Cardiac muscle cell (in vitro differentiated cells and primary cell): ENCODE measurements at regions not wholly inside any gene's neighbourhood (a gene's known extent, or its start where the extent isn't known, plus 50 kb on each side); places are given as distances from the start of the nearest gene placed in this dataset.
A peak's percentile ranks its signal among the peaks of the same experiment; 100 is the strongest.

ENCODE experiments used
- DNase-seq, 2 donors: peaks; one replicate each; pipeline versions ENCODE4 v3.0.0 to v3.0.0-alpha.2; 2010 to 2017; ENCODE audit warnings: low read depth in 1 of 2, low spot score in 1 of 2
- H3K27ac ChIP-seq: fragments of 200-600 bp; sonication (generic); 2 replicates; pipeline ENCODE4 v1.5.1; 2016
- H3K27me3 ChIP-seq: fragments of 200-600 bp; sonication (generic); 2 replicates; pipeline ENCODE4 v1.6.0; 2016; ENCODE audit warnings: control low read depth
- H3K36me3 ChIP-seq: fragments of 200-600 bp; sonication (generic); 2 replicates; pipeline ENCODE4 v1.5.1; 2016; ENCODE audit warnings: control low read depth
- H3K4me1 ChIP-seq: fragments of 200-600 bp; sonication (generic); 2 replicates; pipeline ENCODE4 v1.8.1; 2017; ENCODE audit warnings: low read depth, mild to moderate bottlenecking, mixed run types
- H3K4me3 ChIP-seq: fragments of 200-600 bp; sonication (generic); 2 replicates; pipeline ENCODE4 v1.5.1; 2016; ENCODE audit warnings: mild to moderate bottlenecking
- H3K9me3 ChIP-seq: fragments of 200-600 bp; sonication (generic); 2 replicates; pipeline ENCODE4 v1.5.1; 2017; ENCODE audit warnings: low read depth, mild to moderate bottlenecking, control low read depth
- CTCF ChIP-seq: IDR thresholded peaks from 2 replicates; pipeline ENCODE4 v1.5.1; 2012; ENCODE audit warnings: low read depth, mild to moderate bottlenecking, low read length

GRCh38 chr6:21769968-21770367 is 176.4 kb downstream of the SOX4 start:
- H3K9me3 ChIP-seq = no peaks in the 10 kb centered on the region
- H3K4me3 ChIP-seq = no peak overlapping the region
- H3K36me3 ChIP-seq = no peaks in the 10 kb centered on the region
- peaks cover 36% of the 10 kb centered on the region for H3K4me1 ChIP-seq
- DNase-seq = no peak
- no peak for TF ChIP-seq CTCF
- no peaks in the 10 kb centered on the region for H3K27me3 ChIP-seq
- peak overlapping the region; percentile 79 for H3K27ac ChIP-seq

- Histone ChIP-seq H3K4me1 (peaks cover 36% of the 10 kb centered on the region), H3K27ac (no peak overlapping the region), H3K36me3 (no peaks in the 10 kb centered on the region), H3K4me3 (no peak overlapping the region), H3K27me3 (no peaks in the 10 kb centered on the region), H3K9me3 (no peaks in the 10 kb centered on the region)
- TF ChIP-seq CTCF = no peak
- peak in 1 of 2 donors; percentile 43 for DNase-seq
Observed at GRCh38 chr6:21771626-21772320, 178.2 kb downstream of the SOX4 start.

GRCh38 chr6:21772477-21772876 is 178.9 kb downstream of the SOX4 start:
- no peak for DNase-seq
- H3K27me3 ChIP-seq = no peaks in the 10 kb centered on the region
- H3K27ac ChIP-seq = no peak overlapping the region
- H3K4me1 ChIP-seq = peaks cover 36% of the 10 kb centered on the region
- H3K36me3 ChIP-seq = no peaks in the 10 kb centered on the region
- H3K4me3 ChIP-seq = no peak overlapping the region
- H3K9me3 ChIP-seq = no peaks in the 10 kb centered on the region
- TF ChIP-seq CTCF = no peak

GRCh38 chr6:21772884-21773575 is 179.5 kb downstream of the SOX4 start:
- no peaks in the 10 kb centered on the region for H3K9me3 ChIP-seq
- no peak overlapping the region for H3K4me3 ChIP-seq
- H3K27ac ChIP-seq = peak overlapping the region; percentile 14
- no peak for DNase-seq
- no peaks in the 10 kb centered on the region for H3K36me3 ChIP-seq
- peaks cover 36% of the 10 kb centered on the region for H3K4me1 ChIP-seq
- no peaks in the 10 kb centered on the region for H3K27me3 ChIP-seq
- TF ChIP-seq CTCF = no peak

GRCh38 chr6:21773576-21773968 is 180.0 kb downstream of the SOX4 start:
- H3K4me1 ChIP-seq = peaks cover 36% of the 10 kb centered on the region
- H3K27ac ChIP-seq = peak overlapping the region; percentile 14

More at GRCh38 chr6:21773576-21773968, 180.0 kb downstream of the SOX4 start:
- Histone ChIP-seq H3K4me3 (no peak overlapping the region), H3K27me3 (no peaks in the 10 kb centered on the region), H3K9me3 (no peaks in the 10 kb centered on the region), H3K36me3 (no peaks in the 10 kb centered on the region)
- no peak for TF ChIP-seq CTCF
- DNase-seq = no peak
